Bone marrow (tissue), 2 donors: ENCODE measurements at regions not wholly inside any gene's neighbourhood (a gene's known extent, or its start where the extent isn't known, plus 50 kb on each side); places are given as distances from the start of the nearest gene placed in this dataset.
"Not testable (repeated sequence)": the region's sequence is repeated elsewhere in the genome, so short reads cannot be mapped to it uniquely, and the experiment has no call there.

Experiments used
- DNase-seq, 2 donors: peaks; one replicate each; lab custom pipeline; 2025; lab: John Stamatoyannopoulos, UW

DNA sequence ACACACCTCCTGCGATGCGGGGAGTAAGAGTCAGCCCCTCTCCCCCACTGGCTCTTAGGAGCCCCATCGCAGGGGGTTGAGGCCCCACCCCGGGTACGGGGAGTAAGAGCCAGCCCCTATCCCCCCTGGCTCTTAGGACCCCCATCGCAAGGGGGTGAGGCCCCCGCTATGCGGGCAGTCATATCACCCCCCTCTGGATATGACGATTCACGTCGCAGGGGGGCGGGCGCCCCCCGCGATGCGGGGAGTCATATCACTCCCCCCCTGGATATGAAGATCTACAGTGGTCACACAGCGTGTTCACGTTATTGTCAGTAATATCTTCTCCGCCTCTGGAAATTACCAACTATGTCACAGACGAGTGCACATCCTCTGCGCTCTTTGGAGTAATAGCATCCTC lies 61.1 kb downstream of the DEFB131A start:
- DNase-seq: not testable (repeated sequence)

DNA sequence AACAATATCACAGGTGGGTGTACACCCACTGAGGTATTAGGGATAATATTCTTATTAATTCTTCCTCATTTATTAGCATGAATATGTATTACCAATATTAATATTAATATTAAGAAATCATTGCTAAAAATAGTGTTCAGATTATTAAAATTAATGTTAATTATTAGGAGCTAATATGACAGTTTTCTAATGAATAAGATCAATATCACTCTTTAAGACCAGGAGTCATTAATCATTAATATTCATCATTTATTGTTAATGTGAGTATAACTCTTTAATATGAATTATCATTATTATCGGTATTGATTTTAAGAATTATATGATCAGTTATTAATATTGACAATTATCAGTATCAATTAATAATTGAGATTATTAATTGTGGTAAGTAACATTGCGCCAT lies 62.5 kb downstream of the DEFB131A start:
- DNase-seq: not testable (repeated sequence)

DNA sequence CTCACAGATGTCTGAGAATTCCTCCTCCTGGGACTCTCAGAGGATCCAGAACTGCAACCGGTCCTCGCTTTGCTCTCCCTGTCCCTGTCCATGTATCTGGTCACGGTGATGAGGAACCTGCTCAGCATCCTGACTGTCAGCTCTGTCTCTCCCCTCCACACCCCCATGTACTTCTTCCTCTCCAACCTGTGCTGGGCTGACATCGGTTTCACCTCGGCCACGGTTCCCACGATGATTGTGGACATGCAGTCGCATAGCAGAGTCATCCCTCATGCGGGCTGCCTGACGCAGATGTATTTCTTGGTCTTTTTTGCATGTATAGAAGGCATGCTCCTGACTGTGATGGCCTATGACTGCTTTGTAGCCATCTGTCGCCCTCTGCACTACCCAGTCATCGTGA lies 68.7 kb downstream of the DEFB131A start:
- not testable (repeated sequence) for DNase-seq

DNA sequence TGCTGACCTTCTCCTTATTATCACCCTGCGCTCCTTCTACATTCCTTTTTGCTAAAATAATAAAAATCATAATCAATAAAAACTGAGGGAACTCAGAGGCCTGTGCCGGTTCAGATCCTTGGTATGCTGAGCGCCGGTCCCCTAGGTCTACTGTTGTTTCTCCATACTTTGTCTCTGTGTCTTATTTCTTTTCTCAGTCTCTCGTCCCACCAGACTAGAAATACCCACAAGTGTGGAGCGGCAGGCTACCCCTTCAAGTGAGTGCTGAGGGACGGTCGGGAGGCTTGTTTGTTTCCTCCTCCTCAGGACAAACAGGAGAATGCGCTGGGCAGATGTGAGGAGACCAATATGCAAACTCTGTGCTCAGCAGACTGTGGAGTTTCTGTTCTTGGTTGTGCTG lies 75.4 kb downstream of the DEFB131A start:
- not testable (repeated sequence) for DNase-seq

DNA sequence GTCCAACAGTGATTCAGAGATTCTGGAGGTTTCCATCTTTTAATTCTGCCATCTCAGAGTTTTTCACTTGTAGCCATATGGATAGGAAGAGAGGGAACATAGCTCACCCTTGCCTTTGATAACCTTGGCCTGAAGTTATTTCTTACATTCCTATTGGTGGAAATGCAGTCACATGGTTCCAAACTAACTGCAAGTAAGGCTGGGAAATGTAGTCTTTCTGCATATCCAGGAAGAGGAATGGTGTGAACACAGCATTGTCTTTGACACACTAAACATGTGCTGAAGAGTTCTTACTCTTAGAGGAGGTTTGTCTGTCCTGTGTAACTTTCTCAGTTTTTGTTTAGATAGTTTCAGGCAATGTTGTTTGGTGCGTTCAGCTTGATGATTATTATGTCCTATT lies 78.7 kb downstream of the DEFB131A start:
- DNase-seq: not testable (repeated sequence)

DNA sequence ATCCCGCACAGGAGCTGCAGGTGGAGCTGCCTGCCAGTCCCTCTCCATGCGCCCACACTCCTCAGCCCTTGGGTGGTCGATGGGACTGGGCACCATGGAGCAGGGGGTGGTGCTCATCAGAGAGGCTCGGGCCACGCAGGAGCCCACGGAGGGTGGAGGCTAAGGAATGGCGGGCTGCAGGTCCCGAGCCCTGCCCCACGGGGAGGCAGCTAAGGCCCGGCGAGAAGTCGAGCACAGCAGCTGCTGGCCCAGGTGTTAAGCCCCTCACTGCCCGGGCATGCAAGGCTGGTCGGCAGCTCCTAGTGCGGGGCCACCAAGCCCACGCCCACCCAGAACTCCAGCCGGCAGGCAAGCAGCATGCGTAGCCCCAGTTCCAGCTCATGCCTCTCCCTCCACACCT lies 80.2 kb downstream of the DEFB131A start:
- not testable (repeated sequence) for DNase-seq

DNA sequence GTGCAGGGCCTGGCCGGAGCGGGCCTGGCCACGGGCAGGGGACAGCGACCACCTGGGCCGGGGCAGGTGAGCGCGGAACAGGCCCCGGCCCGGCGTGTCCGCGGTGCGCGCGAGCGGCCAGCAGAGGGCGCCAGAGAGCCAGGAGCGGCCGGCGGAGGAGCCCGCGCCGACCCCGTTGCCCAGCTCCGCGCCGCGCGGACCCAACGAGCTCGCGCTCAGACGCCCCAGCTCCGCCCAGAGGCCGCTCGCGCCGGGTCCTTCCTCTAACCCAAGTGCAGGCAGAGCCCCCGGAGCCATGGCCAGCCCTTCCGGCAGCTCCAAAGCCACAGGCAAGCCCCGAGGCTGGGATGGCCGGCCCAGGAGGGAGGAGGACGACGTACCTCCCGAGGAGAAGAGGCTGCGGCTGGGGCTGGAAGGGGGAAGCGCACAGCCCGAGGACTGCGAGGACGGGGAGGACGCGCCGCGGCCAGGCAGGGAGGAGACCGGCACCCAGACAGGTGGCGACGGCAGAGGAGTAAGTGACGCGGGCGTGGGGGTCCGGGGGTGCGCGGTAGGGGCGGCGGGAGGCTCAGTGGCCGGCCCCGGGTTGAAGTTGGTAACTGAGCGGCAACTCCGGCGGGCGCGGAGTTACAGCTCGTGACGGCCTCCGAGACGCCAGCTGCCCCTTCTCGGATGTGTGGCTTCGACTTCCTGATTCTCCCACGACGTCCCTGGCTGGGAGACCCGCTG lies 88.1 kb downstream of the DEFB131A start:
- DNase-seq: peak; percentile 21 to 63

DNA sequence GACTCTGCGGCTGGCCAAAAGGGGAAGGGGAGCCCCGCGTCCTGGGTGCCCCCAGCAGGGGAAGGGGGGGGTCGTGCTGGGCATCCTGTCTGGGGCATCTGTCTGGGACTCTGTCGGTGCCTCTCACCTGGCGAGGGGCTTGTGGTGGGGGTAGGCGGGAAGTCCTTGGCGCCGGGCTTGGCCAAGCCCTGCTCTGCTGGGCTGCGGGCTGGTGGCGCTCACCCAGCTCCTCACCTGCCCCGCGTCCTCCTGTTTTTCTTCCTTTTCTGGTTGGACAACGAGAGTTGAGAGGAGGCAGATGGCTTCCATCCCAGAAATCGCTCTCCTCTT lies 88.6 kb downstream of the DEFB131A start:
- DNase-seq: not testable (repeated sequence)

DNA sequence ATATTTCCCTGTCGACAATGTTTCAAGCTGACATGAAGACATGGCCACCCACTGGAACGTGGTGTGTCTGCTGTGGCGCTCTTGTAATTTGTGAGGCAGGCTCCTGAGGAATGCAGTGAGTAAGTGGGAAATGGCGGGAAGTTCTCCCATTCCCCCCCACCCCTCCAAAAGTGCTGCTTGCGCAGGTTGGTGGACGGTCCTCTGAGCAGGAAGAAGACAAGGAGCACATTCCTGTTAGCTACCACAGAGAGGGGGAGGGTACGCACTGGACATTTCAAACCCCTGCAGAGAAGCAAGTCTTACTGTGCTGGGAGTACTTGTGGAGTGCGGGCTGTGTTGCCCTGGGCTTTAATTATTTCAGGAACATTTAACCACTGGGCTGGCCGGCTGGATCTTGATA lies 92.9 kb downstream of the DEFB131A start:
- not testable (repeated sequence) for DNase-seq

DNA sequence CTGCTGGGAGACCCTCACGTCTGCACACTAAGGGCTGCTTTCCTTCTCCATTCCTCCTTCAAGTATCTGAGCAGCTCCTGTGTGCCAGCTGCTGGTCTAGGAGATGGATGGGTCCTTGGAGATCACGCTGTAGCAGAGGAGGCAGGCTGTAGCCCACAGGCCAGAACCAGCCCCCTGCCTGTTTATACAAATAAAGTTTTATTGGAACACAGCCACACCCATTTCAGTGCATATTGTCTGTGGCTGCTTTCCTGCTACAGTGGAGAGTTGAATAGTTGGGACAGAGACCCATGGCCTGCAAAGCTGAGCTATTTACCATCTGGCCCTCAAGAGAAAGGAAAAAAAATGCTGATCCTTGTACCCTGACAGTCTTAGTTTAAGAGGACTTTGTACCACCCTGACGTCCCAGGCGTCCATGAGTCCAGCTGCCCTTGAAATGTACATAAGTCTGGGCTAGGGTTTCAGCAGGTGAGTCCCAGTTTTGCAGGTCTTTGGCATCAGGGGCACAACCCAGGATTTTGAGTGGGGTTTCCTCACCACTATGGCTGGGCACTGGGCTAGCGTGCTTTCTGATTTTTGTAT lies 95.8 kb downstream of the DEFB131A start:
- DNase-seq: not testable (repeated sequence)

DNA sequence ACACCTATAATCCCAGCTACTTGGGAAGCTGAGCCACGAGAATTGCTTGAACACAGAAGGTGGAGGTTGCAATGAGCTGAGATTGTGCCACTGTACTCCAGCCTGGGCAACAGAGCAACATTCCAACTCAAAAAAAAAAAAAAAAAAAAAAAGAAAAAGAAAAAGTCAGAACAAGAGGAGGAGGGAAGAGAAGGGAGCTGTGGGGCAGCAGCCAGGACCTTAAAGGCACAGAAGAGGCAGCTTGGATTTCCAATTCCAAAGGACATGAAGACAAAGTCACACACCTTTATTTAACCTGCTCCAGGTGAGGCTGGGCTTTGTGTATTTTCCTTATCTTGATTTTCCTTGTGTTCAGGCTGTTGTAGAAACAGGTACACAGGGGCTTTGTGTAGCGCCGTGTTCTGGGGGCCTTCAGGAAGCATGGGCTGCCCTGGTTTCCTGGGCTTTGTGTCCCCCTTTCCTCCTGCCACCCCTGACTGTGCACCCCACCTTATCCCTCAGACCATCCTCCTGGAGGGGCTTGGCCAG lies 97.2 kb downstream of the DEFB131A start:
- not testable (repeated sequence) for DNase-seq

DNA sequence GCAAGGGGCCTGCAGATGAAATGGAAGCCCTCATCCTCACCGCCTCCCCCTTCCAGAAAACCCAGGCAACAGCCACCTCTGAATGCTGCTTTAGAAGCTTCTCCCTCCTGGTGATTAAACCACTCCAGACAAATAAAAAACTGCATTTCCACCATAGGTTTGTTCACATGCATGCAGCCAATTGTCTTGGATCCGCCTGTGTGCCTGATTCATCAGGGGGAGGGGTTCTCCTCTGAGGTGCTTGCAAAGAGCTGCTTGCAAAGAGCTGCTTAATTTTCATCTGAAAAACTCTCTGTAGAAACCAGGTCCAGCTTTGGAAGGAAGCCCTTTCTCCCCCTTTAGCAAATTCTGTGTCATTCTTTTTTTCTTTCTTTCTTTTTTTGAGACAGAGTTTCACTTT lies 100.6 kb downstream of the DEFB131A start:
- not testable (repeated sequence) for DNase-seq

DNA sequence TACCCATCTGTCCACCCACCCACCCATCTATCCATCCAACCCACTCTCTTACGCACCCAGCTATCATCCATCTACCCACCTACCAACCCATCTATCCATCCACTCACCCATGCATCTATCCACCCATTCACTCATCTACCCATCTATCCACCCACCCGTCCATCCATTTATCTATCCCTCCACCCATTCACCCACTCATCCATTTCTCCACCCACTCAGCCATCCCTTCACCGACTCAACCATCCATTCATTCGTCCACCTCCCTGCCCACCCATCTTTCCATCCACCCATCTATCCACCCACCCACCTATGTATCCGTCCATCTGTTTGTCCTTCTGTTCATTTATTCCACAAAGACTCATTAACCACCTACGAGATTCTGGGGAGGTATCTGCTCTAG lies 103.3 kb downstream of the DEFB131A start:
- DNase-seq: not testable (repeated sequence)

DNA sequence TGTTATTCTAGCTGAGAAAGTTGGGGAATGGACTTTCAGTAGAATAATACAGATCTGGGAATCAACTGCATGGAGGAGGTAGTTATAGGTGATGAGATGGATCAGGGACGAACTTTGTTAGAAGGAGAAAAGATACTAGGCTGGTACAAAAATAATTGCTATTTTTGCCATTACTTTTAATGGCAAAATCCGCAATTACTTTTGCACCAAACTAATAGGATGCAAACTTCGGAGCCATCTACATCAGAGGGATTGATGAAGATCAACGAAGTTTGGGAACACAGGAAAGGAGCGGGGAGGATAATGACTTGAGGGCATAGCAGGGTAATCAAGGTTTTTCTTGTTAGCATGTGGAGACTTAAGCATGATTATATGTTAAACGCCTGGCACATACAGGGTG lies 111.9 kb downstream of the DEFB131A start:
- not testable (repeated sequence) for DNase-seq

DNA sequence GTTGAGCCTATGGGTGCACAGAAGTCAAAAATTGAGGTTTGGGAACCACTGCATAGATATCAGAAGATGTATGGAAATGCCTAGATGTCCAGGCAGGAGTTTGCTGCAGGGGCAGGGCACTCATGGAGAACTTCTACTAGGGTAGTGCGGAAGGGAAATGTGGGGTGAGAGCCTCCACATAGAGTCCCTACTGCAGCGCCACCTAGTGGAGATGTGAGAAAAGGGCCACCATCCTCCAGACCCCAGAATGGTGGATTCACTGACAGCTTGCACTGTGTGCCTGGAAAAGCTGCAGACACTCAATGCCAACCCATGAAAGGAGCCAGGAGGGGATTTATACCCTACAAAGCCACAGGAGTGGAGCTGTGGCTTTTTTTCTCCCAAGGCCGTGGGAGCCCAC lies 133.7 kb downstream of the DEFB131A start:
- DNase-seq: not testable (repeated sequence)

DNA sequence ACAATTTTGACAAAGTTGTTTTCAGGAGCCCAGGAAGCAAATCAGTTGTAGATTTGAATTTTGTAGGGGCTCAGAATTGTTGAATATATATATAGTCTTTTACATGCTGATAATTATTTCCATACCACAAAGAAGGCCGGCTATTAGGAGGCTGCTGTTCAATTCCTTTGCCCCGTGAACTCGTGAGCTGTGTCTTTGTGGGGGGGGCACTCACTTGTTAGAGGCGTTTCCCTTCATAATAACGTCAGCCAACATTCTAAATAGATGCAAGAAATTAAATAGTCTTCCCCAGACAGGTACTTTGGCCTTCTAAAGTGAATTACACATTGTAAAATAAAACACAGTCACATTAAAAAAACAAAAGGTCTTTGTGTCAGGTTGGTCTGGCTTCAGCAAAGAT lies 138.7 kb downstream of the DEFB131A start:
- not testable (repeated sequence) for DNase-seq

DNA sequence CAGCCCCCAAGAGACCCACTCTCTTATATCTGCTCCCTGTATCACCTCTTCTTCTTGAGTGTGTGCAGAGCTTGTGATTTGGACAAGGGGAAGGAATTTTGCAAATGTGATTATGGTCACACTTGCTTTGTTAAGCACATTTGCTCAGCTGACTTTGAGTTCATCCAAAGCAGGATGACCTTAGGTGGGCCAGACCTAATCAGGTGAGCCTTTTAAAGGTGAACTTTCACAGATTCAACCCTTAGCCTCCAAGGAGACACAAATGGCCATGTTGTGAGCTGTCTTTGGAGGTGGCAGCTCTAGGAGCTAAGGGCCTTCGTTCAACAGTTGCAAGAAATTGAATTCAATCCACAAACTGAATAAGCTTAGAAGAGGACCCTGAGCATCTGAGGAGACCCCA lies 147.8 kb downstream of the DEFB131A start:
- no peak for DNase-seq

DNA sequence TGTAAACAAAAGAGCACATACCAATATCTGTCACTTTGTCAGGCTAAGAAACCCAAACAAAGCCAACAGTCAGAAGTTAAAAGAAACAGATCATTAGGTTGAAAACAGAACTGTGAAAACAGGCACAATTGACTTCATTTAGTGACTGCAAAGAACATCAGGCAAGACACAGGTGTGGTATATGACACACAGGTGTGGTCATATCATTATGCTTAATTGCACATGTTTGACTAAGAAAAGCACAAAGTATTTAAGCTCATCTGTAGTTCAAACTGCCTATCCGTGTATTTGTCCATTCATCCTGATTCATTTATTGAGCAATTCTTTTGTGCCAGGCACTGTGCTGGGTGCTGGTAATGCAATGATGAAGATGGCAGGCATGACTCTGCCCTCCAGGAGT lies 150.7 kb downstream of the DEFB131A start:
- no peak for DNase-seq

DNA sequence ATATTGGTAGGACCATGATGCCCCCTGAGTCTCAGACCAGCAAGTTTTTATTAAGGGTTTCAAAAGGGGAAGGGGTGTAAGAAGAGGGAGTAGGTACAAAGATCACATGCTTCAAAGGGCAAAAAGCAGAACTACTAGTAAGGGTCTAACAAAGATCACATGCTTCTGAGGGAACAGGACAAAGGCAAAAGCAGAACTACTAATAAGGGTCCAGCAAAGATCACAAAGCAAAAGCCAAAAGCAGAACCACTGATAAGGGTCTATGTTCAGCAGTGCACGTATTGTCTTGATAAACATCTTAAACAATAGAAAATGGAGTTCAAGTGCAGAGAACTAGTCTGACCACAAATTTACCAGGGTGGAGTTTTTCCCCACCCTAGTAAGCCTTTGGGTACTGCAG lies 151.3 kb downstream of the DEFB131A start:
- DNase-seq: peak in 1 of 2 donors; percentile 28

DNA sequence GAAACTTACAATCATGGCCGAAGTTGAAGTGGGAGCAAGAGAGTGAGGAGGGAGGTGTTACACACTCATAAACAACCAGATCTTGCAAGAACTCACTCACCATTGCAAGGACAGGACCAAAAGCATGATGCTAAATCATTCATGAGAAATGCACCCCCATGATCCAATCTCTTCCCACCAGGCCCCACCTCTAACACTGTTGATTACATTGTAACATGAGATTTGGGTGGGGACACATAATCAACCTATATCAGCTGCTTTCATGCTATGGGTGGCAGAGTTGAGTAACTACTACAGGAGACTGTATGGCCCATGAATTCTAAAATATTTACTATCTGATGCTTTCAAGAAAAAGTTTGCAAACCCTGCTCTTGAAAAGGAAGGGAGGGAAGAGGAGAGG lies 155.1 kb downstream of the DEFB131A start:
- no peak for DNase-seq

DNA sequence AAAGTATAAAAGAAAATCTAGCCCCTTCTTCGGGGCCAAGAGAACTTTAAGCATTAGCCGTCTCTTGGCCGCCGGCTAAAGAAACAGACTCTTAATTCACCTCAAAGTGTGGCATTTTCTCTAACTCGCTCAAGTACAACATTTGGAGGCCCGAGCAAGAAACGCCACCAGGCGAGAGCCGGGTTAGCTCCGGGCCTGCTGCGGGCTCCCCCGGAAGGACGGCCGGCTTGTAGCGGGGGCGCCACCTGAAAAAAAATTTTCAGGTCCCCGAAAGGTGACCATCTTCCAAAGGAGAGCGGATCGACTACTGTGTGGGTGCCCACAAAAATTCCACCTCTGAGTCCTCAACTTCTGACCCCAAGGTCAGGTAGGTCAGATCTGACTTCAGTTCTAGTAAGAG lies 156.0 kb downstream of the DEFB131A start:
- DNase-seq: no peak

DNA sequence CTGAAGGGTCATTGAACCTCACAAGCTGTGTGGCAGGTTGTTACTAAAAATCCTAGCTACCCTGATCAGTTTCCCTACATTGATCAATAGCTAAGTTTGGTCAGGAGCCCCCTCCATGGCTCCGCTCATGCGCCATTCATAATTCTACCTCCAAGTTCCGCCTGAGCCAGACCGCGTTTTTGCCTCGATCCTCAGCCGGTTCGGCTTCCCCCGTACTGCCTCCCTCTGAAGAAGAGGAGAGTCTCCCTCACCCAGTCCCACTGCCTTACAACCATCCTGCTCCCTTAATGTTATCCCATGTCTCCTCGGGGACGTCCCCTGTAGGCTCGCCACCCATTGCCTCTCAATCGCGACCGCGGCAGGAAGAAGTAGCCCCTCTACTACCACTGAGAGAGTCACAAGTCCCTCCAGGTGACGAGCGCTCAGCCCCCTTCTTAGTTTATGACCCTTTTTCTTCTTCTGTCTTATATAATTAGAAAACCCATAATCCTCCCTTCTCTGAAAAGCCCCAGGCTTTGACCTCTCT lies 158.2 kb downstream of the DEFB131A start:
- DNase-seq: no peak
